ENCODE measurements at regions not wholly inside any gene's neighbourhood (a gene's known extent, or its start where the extent isn't known, plus 50 kb on each side); places are given as distances from the start of the nearest gene placed in this dataset.

DNA sequence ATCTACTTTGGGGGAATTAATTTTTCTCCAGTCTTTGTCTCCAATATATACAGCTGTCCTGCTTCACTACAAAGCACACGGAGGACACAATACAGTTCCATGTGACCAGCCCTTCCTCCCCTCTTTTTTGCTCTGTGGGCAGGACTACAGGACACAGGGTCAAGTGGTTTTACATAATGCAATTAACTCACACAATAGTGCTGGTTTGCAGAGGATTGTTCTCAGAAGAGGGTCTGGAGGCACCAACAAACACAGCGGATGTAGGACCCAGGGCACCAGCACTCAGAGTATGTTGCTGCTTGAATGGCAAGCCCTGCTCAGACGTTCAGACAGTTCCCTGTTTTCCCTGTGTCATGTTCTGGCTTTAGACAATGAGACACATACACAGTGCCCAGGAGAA, 52.0 kb upstream of the NPTX2 start:
- no peak for DNase-seq

DNA sequence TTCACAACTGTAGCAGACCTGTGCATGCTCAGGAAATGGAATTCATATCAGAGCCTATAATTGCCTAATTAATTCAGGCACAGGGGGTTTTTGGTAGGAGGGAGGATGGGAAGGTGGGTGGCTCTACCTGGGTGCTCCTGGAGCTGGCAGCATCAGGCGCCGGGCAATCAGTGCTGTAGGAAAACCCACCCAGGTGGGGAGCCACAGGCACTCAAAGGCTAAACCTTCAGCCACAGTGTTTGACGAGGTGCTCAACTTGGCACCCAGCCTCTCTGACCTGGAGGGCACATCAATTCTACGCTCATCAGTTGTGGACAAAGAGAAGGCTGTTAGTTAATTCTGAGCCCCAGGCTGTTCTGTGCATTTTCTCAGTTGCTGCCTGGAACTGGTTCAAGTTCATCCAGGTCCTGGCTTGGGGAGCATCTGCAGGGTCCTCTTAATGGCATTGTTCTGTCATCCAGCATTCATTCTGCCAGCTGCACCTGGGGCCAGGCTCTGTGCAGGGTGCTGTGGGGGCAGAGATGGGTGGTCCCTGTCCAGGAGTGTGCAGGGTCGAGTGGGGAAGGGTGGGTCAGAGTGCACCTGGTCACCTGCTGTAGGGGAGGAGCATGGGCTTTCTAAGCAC, 54.1 kb upstream of the NPTX2 start:
- no peak for DNase-seq

DNA sequence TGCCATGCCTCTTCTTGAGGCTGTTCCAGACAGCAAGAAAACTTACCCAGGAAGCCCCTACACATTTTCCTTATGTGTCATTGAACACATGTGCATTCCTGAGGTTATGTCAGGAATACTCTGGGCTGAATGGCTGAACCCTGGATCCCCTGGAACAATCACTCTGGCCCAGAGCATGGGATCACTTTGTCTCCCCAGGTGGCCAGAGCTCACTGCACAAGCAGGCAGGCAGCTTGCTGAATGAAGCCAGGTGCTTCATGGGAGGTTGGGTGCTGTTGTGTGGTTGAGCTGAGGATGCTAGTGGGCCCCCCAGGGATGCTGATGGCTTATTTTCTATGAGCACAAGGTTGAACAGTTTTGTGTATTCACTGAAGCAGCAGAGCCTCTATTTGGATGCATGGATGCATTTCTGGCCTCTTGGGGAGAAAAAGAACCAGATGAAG, 54.7 kb upstream of the NPTX2 start:
- DNase-seq, result no peak

DNA sequence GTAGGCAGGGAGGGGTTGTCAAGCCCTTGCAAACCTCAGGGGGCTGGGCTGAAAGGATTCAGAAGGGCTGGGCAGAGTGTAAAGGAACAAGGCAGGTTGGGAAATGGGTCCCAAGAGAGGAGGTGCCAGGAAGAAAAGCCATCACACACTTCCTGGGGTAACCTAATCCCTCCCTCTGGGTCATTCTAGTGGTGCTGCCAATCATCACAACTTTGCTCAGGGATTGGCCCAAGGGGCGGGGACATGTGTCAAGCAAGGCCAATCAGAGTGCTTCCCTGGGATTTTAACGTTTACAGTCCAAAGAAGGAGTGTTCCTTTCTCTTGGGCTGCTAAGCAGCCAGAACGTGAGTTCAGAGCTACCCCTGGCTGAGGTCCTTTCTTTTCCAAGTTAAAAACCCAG, 57.1 kb upstream of the NPTX2 start:
- no peak for DNase-seq

DNA sequence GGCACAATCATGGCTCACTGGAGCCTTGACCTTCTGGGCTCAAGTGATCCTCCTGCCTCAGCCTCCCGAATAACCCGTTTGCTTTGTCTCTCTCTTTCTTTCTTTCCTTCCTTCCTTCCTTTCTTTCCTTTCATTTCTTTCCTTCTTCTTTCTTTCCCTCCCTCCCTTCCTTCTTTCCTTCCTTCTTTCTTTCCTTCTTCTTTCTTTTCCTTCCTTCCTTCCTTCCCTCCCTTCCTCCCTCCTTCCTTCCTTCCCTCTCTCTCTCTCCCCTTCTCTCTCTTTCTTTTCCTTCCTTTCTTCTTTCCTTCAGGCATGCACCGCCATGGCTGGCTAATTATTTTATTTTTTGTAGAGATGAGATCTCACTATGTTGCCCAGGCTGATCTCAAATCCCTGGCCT, 57.9 kb upstream of the NPTX2 start:
- DNase-seq, result no peak

DNA sequence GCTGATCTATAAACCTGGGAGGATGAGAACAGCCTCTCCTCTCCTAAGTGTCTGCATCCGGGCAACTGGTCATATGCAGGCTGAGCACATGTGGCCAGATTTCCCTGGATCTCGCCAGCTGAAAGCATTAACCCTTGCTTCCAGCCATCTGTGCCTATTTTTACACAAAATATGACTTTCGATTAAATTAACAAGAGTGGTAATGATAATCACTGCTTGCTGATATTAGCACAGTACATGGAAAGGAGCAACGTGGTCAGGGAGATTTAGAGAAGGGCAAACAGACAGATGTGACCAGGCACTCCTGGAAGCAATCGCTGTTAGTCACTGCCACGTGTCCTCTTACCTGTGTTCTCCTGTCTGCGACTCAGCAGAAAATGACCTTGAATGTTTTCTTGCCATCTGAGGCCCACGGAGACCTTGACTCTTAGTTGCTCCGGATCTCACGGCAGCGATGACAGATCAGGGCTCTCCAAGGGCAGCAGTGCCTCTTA, 59.5 kb upstream of the NPTX2 start:
- peak; percentile 82 for DNase-seq

DNA sequence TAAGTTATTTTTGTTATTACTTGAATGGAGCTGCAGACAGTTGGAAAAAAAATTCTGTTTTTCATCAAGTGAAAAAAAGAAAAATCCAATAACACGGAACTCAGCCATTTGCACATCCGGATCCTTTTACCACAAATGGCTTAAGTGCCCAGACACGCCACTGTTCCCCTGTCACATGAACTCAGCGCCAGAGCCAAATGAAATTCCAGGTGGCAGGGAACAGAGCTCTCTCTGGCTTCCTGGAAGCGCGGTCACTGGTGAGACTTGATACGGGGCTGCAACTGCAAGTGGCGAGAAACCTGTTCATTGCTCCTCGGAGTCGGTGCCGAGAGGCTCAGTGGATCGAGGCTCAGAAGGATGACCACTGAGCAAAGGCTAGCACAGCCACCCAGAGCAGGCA, 60.8 kb upstream of the NPTX2 start:
- peak; percentile 86 for DNase-seq

DNA sequence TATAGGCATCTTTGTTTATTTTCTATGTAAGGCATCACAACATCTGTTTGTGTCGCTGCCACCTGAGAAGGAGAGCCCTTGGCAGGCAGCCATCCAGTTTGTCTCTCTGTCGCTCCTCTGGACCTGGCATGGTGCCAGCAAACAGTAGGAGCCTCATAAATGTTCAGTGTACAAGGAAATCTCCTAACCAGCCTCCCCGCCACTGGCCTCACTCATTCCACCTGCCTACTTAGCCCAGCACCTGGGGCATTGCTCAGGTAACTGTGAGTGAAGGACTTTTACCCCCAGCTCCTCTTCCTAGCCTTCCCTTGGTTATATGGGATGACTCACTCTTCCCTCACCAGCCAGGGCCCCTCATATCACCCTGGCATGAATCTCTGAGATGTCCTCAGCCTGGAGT, 61.7 kb upstream of the NPTX2 start:
- DNase-seq, result peak; percentile 96

DNA sequence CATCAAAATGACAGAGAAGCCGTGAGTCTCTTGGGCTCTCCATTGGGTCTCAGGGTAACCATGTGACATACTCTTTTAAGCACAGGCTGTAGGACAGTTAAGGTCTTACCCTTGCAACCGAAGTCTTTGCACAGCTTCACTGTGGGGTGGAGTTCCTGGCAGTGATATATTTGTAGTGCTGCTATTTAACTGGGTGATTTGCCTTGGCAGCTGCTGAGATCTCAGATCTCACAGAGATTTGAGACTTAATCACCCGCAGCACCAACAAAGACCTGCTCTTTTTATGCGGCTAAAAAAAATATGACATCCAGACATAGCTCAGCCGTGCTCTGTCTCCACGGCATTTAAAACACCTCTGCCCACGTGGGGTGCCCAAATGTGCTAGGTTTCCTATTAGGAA, 63.4 kb upstream of the NPTX2 start:
- no peak for DNase-seq

DNA sequence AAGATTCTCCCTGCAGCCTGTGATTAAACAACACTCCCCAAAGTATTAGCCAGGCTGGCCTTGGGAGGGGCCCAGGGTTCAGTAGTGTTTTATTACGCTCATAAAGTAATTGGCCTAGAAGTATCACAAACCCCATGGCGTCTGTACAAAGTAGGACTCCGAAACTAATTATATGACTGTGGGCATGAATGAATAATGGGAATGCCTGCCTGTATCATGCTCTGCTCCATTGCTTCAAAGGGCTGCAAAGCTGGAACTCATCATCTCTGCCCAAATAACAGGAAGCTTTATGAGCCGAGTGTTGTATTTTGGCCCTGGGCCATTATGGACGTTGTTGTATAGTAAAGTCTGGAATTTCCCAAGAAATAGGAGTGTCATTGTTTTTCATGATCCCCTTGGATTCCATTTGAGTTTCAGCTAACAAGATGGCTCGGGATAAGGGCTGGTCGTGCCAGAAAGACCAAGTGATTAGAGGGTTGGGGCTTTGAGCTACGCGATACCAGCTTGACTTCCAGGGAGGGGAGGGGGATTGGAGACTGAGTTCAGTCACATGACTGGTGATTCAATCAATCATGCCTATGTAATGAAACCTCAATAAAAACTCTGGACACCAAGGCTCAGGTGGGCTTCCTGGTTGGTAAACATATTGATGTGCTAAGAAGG, 65.3 kb upstream of the NPTX2 start:
- no peak for DNase-seq

DNA sequence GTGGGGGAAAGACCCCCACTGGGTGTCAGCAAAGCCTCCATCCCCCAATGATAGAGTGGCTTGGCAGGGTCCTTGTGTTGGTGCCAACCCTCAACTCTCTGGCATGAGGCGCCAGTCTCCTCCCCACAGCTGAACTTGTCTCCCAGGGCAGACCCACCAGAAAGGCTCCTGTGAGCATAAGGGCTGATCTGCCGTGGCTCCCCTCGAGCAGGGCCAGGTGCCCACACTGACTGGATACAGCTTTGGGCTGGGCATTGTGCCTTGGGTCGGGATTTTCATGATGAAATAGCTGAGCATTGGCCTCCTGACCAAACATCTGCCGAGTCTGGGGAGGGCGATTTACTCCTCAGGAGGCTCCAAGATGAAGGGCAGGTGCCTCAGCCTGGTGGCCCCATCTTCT, 68.1 kb upstream of the NPTX2 start:
- DNase-seq, result no peak

DNA sequence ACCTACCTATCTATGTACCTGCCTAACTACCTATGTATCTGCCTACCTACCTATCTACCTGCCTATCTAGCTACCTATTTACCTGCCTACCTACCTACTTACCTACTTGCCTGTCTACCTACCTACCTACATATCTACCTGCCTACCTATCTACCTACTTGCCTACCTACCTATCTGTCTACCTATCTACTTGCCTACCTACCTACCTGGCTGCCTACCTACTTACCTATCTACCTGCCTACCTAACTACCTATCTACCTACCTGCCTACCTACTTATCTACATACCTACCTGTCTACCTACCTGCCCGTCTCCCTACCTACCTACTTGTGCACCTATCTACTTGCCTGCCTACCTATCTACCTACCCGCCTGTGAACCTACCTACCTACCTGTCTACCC, 68.7 kb upstream of the NPTX2 start:
- no peak for DNase-seq

DNA sequence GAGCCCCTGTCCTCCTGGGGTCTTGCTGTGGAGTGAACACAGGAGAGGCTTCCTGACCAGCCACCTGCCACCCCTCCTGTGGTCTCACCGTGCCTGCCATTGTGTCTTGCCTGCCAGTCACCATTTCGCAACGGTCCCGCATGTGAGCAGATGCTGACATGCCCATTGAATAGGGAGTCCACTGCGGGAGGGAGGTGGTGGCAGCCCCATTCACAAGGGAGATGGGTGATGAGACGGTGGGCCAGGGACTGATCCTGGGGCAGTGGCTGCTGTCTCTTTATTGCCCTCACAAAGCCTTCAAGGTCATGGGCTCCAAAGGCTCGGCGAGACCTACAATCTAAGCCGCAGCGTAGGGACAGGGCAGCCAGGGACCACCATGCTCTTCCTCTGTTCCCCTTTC, 76.0 kb upstream of the NPTX2 start:
- DNase-seq, result no peak

DNA sequence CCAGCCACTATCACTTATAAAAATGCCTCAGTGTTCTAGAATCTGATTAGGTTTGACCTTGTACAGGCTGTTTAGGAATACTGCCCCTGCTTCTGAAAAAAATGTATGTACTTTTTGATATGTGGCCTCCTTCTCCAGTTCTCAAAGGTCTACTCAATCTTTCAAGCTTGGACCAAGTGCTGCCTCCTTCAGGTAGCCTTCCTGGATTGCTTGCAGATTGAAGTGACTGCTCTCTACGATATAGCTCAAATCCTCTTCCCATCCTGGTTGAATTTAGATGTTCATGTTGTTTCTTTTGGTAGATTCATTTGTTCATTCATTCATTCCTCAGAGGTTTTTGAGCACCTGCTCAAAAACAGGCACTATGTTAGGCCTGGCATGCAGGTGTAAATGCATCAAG, 77.2 kb upstream of the NPTX2 start:
- no peak for DNase-seq

DNA sequence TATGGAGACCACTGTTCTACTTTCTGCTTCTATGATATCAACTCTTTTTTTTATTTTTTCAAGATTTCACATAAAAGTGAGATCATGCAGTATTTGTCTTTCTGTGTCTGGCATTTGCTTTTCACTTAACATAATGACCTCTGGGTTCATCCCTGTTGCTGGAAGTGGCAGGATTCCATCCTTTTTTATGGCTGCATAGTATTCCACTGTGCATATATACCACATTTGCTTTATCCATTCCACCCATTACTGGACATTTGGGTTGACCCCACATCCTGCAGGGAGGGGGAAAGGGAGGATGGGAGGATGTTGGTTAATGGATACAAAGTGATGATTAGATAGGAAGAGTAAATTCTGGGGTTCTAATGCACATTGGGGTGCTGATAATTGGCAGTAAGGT, 80.3 kb upstream of the NPTX2 start:
- no peak for DNase-seq

DNA sequence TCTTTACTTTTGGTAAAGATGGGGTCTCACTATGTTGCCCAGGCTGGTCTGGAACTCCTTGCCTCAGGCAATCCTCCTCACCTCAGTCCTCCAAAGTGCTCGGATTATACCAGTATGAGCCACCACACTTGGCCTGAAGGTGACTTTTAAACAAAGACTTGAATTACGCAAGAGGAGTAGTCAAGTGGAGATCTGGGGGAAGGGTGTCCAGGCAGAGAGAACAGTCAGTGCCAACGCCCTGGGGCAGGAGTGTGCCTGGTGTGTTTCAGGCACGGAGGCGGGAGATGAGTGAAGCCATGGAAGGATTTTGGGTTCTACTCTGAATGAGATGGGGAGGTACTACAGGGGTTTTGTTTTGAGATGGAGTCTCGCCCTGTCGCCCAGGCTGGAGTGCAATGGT, 82.6 kb upstream of the NPTX2 start:
- DNase-seq, result no peak

DNA sequence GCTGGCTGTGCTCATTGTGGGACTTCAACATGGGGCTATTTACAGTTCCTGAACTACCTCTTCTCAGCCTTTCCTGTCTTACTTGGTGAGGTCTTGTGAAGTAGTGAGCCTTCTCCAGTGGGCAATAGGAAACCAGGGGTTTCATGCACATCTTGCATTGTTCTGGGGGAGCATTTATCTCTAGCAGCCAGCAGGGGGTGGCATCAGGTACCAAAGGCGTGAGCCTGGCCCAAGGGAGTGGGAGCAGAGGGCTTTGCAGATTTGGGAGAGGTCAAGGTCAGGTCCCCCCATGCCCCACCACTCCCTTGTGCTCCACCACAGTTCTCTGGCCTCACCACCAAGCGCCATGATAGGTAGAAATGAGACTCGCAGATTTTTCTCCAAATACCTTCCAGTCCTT, 85.4 kb upstream of the NPTX2 start:
- no peak for DNase-seq

DNA sequence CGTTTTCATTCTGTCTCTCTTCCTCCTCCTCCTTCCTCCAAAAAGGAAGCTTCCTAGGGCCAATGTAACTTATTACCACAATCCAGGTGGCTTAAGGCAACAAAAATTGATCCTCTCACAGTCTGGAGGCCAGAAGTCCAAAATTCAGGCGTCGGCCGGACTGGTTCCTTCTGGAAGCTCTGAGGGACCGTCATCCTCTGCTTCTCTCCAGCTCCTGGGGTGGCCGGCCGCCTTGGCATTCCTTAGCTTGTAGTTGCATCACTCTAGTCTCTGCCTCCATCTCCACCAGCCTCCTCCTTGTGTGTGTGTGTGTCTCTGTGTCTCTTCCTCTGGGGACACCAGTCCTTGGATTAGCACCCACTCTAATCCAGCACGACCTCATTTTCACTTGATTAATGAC, 89.0 kb upstream of the NPTX2 start:
- DNase-seq, result no peak

DNA sequence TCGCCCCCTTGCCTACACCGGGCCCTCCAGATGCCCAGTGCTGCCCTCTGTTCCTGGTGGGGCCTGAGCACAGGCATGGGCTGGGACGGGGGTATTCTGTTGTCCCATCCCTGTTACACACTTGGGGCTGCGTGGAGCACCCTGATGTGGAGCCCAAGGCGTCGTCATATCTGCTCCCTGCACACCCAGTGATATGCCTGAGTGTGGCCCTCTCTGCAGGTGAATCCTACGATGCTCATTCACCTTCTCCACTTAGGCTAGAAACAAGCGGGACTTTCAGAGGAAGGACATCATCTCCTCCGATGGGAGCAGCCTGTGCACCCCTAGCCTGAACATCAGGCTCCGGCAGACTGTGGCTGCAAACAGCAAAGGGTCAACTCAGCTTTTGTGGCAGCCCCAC, 91.0 kb upstream of the NPTX2 start:
- no peak for DNase-seq

DNA sequence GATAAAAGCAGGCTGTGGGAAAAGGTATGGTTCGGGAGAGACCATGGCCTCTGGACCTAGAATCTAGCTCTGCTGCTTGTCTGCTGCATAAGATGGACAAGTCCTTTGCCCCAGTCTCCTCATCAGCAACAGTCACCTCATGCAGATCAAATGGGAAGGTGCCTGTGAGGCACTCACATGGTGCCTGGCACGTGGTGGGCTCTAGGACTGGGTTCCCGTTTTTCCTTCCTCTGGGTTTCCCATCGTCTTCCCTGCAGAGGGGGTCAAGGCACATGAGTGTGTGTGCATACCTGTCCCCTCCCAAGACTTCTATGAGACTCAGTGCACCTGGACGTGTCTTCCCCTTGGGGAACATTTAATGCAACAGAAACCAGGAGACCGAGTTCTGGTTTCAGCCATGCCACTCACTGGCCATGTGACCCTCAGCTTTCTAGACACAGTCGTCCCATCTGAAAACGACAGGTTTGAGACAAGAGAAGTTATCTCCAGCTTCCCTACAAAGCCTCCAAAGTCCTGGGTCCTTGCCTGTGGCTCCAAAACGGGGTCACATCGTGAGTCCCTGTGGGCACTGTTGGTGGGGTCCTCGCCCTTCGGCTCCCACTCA, 95.9 kb upstream of the NPTX2 start:
- no peak for DNase-seq

DNA sequence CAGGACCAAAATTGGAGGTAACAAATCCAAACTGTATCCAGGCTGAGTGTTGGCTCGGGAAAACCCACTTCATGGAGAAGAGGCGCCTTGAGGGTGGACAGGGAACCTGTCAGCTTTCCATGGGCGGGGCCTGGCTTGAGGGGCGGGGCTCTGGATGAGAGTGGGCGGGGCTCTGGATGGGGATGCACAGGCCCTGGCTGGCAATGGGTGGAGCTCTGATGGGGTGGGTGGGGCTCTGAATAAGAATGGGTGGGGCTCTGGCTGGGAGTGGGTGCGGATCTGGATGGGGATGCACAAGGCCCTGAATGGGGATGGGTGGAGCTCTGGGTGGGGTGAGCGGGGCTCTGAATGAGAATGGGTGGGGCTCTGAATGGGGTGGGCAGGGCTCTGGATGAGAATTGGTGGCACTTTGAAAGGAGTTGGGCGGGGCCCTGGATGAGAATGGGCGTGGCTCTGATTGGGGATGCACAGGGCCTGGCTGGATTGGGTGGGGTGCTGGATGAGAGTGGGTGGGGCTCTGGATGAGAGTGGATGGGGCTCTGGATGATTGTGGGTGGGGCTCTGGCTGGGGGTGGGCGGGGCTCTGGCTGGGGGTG, 96.6 kb upstream of the NPTX2 start:
- DNase-seq, result no peak

DNA sequence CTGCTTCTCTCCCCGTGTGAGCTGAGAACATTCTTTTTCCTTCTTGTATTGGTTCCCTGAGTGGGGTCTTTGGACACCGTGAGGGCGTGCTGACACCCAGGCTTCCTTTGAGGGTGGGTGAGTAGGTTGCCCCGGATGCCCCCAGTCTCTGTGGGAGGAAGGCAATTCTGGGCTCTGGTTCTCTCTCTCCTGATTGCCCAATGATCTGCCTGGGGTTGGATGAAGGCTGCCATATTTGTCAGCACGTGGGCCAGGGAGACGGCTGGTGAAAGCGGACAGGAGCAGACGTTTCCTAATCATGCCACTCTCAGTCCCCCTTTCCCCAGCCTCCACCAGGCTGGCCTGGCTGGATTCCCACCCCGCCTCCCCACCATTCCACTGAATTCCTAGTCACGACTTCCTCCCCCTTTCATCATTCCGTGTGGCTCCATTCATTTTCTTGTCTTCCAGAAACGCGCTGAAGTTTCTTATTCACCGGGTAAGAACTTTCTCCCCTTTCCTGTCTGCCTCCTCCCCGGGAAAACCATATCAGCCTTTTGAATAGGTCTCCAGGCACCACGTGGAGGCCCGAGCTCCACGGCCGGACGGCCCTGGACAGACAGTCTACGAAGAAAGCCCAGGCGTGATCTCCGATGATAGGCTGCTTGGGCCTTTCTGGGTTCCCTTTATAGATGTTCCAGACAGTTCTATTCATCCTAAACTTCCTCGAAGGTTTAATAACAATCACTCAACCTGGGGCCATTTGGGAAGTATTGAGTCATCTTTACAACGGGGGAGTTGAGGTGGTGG, 98.7 kb upstream of the NPTX2 start:
- no peak for DNase-seq

DNA sequence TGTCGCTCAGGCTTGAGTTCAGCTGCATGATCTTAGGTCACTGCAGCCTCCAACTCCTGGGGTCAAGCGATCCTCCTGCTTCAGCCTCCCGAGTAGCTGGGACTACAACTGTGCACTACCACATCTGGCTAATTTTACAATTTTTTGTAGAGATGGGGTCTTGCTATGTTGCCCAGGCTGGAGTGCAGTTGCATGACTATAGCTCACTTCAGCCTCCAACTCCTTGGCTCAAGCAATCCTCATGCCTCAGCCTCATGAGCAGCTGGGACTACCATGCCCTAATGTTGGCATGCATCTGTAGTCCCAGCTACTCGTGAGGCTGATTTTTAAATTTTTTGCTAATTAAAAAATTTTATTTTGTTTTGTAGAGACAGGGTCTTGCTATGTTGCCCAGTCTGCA, 101.9 kb upstream of the NPTX2 start:
- no peak for DNase-seq

Data from NCI-H2029 treated with DMSO at 0.1 percent for 48 hours (cell line).